HepG2 (cell line): ENCODE measurements at regions not wholly inside any gene's neighbourhood (a gene's known extent, or its start where the extent isn't known, plus 50 kb on each side); places are given as distances from the start of the nearest gene placed in this dataset.
A peak's percentile ranks its signal among the peaks of the same experiment; 100 is the strongest.

ENCODE experiments used
- BHLHE40 ChIP-seq: IDR thresholded peaks from 2 replicates; pipeline ENCODE4 v1.6.1; 2011; ENCODE audit warnings: low read length, improper control_type of control experiment
- BRCA1 ChIP-seq: sonication (generic); formaldehyde crosslinking; IDR thresholded peaks from 2 replicates; pipeline ENCODE4 v1.4.0; 2020; ENCODE audit warnings: missing genetic modification reagents
- EHMT2 ChIP-seq: fragments of 200-600 bp; sonication (generic); IDR thresholded peaks from 2 replicates; pipeline ENCODE4 v1.7.0; 2017; ENCODE audit warnings: antibody characterized with exemption, low read depth, low read length, borderline replicate concordance
- FOXA1 ChIP-seq, 2 experiments: fragments of 450-650 bp in 1 of 2; sonication (generic) in 1 of 2; formaldehyde crosslinking in 1 of 2; IDR thresholded peaks; 2 replicates each; pipeline versions ENCODE4 v1.4.0 to v1.6.1; 2016 to 2020; ENCODE audit warnings: missing genetic modification reagents in 1 of 2
- FOXA3 ChIP-seq: IDR thresholded peaks from 2 replicates; pipeline ENCODE4 v1.6.1; 2016; ENCODE audit warnings: missing genetic modification reagents, missing compliant biosample characterization
- FOXJ3 ChIP-seq: sonication (generic); formaldehyde crosslinking; IDR thresholded peaks from 2 replicates; pipeline ENCODE4 v1.4.0; 2020; ENCODE audit warnings: missing genetic modification reagents, mild to moderate bottlenecking, borderline replicate concordance
- FOXM1 ChIP-seq: sonication (generic); formaldehyde crosslinking; IDR thresholded peaks from 2 replicates; pipeline ENCODE4 v1.5.0; 2020; ENCODE audit warnings: missing genetic modification reagents
- GABPA ChIP-seq, 2 experiments: IDR thresholded peaks; 2 replicates each; pipeline ENCODE4 v1.6.1; 2011 to 2016; ENCODE audit warnings: low read depth in 2 of 2, low read length in 1 of 2, missing biosample characterization in 1 of 2, missing genetic modification characterization in 1 of 2
- GATAD2A ChIP-seq: IDR thresholded peaks from 2 replicates; pipeline ENCODE4 v1.6.1; 2016
- HNF4A ChIP-seq: sonication (generic); formaldehyde crosslinking; IDR thresholded peaks from 2 replicates; pipeline ENCODE4 v1.4.0; 2020; ENCODE audit warnings: missing genetic modification reagents
- ISL2 ChIP-seq: sonication (generic); formaldehyde crosslinking; IDR thresholded peaks from 2 replicates; pipeline ENCODE4 v1.5.0; 2020; ENCODE audit warnings: missing genetic modification reagents
- KAT8 ChIP-seq: IDR thresholded peaks from 2 replicates; pipeline ENCODE4 v1.6.1; 2016; ENCODE audit warnings: missing genetic modification reagents, missing compliant biosample characterization
- RAD21 ChIP-seq: fragments of 450-650 bp; formaldehyde crosslinking; IDR thresholded peaks from 2 replicates; pipeline ENCODE4 v1.5.0; 2020; ENCODE audit warnings: mild to moderate bottlenecking
- SOX5 ChIP-seq: IDR thresholded peaks from 2 replicates; pipeline ENCODE4 v1.6.1; 2016; ENCODE audit warnings: borderline replicate concordance
- TCF7L2 ChIP-seq: IDR thresholded peaks from 2 replicates; pipeline ENCODE4 v1.6.1; 2011; ENCODE audit warnings: mild to moderate bottlenecking, low read depth, low read length, moderate library complexity
- THAP11 ChIP-seq: IDR thresholded peaks from 2 replicates; pipeline ENCODE4 v1.6.1; 2016; ENCODE audit warnings: missing biosample characterization, missing genetic modification reagents
- ZFP1 ChIP-seq: IDR thresholded peaks from 2 replicates; pipeline ENCODE4 v1.6.1; 2016
- ZFP36L2 ChIP-seq: sonication (generic); formaldehyde crosslinking; IDR thresholded peaks from 2 replicates; pipeline ENCODE4 v1.4.0; 2020; ENCODE audit warnings: missing genetic modification reagents
- ZMAT3 ChIP-seq: sonication (generic); formaldehyde crosslinking; conservative IDR thresholded peaks from 2 replicates; pipeline ENCODE4 v1.7.0; 2021; ENCODE audit warnings: missing genetic modification reagents
- ZNF264 ChIP-seq: sonication (generic); formaldehyde crosslinking; IDR thresholded peaks from 2 replicates; pipeline ENCODE4 v1.4.0; 2020; ENCODE audit warnings: missing genetic modification reagents
- ZNF274 ChIP-seq: sonication (generic); formaldehyde crosslinking; IDR thresholded peaks from 2 replicates; pipeline ENCODE4 v1.5.1; 2020; ENCODE audit warnings: mild to moderate bottlenecking, missing genetic modification reagents
- ZNF747 ChIP-seq: sonication (generic); formaldehyde crosslinking; IDR thresholded peaks from 2 replicates; pipeline ENCODE4 v1.8.1; 2023; ENCODE audit warnings: missing genetic modification reagents, mild to moderate bottlenecking, borderline replicate concordance
- TF ChIP-seq, protein P1 (sequence below): sonication (generic); formaldehyde crosslinking; IDR thresholded peaks from 2 replicates; pipeline ENCODE4 v1.4.0; 2020; ENCODE audit warnings: missing genetic modification reagents, borderline replicate concordance
- TF ChIP-seq, protein P2 (sequence below): sonication (generic); formaldehyde crosslinking; IDR thresholded peaks from 2 replicates; pipeline ENCODE4 v1.5.0; 2020; ENCODE audit warnings: missing genetic modification reagents
- TF ChIP-seq, protein P3 (sequence below): sonication (generic); IDR thresholded peaks from 2 replicates; pipeline ENCODE4 v1.6.1; 2016; ENCODE audit warnings: low read depth, borderline replicate concordance
- TF ChIP-seq, protein P4 (sequence below): sonication (generic); formaldehyde crosslinking; IDR thresholded peaks from 2 replicates; pipeline ENCODE4 v1.4.0; 2020; ENCODE audit warnings: mild to moderate bottlenecking, missing genetic modification reagents

DNA sequence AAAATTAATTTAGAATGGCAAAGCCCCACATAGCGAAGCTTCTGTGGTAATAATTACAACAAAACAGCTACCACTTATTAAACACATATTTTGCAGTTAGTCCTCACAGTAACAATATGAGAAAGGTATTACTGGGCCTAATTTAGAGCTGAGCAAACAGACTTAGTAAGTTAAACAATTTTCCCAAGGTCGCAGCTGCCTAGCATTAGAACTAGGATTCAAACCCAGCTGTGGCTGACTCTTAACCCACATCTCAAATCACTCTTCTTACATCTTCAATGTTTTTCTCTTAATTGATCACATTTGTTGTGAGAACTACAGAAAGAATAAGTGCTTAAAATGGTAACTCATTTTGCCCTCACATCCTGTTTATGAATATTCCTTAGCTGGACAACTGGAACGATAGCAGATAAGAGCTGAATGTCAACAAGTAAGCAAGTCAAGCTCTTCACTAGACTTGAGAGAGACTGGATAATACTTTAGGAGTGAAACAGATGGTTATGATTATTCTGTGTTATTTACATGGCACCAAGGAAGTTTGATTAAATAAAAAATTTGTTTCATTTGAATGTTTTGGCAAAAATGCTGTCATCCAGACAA lies 59.4 kb upstream of the TMEM17 start (continued):
- TF ChIP-seq, protein P1, sequence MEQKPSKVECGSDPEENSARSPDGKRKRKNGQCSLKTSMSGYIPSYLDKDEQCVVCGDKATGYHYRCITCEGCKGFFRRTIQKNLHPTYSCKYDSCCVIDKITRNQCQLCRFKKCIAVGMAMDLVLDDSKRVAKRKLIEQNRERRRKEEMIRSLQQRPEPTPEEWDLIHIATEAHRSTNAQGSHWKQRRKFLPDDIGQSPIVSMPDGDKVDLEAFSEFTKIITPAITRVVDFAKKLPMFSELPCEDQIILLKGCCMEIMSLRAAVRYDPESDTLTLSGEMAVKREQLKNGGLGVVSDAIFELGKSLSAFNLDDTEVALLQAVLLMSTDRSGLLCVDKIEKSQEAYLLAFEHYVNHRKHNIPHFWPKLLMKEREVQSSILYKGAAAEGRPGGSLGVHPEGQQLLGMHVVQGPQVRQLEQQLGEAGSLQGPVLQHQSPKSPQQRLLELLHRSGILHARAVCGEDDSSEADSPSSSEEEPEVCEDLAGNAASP (CRISPR knock-in tag): 0 out of 2 replicates have a peak, but pooled peaks have one; percentile 35
- peak; percentile 42 for TF ChIP-seq HNF4A (CRISPR knock-in tag)
- TF ChIP-seq SOX5 (CRISPR knock-in tag): peak; percentile 56; the same call in 1 of the 2 replicates
- 0 out of 2 replicates have a peak, but pooled peaks have one; percentile 35 for TF ChIP-seq FOXJ3
- TF ChIP-seq TCF7L2: no peak
- TF ChIP-seq ZNF274 (CRISPR knock-in tag): no peak
- TF ChIP-seq ZNF264 (CRISPR knock-in tag): peak; percentile 36; the same call in 1 of the 2 replicates
- TF ChIP-seq, protein P2, sequence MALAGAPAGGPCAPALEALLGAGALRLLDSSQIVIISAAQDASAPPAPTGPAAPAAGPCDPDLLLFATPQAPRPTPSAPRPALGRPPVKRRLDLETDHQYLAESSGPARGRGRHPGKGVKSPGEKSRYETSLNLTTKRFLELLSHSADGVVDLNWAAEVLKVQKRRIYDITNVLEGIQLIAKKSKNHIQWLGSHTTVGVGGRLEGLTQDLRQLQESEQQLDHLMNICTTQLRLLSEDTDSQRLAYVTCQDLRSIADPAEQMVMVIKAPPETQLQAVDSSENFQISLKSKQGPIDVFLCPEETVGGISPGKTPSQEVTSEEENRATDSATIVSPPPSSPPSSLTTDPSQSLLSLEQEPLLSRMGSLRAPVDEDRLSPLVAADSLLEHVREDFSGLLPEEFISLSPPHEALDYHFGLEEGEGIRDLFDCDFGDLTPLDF (CRISPR knock-in tag): peak; percentile 37; the same call in 1 of the 2 replicates
- peak; percentile 57; the same call in 1 of the 2 replicates for TF ChIP-seq ZFP1 (CRISPR knock-in tag)
- TF ChIP-seq THAP11: peak; percentile 13; the same call in 1 of the 2 replicates
- TF ChIP-seq, protein P3, sequence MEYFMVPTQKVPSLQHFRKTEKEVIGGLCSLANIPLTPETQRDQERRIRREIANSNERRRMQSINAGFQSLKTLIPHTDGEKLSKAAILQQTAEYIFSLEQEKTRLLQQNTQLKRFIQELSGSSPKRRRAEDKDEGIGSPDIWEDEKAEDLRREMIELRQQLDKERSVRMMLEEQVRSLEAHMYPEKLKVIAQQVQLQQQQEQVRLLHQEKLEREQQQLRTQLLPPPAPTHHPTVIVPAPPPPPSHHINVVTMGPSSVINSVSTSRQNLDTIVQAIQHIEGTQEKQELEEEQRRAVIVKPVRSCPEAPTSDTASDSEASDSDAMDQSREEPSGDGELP: peak; percentile 51; the same call in 1 of the 2 replicates
- TF ChIP-seq ISL2 (CRISPR knock-in tag): peak; percentile 88
- TF ChIP-seq RAD21 (CRISPR knock-in tag): no peak
- peak; percentile 75 for TF ChIP-seq FOXA3 (CRISPR knock-in tag)
- peak; percentile 35; the same call in 1 of the 2 replicates for TF ChIP-seq EHMT2
- TF ChIP-seq FOXM1 (CRISPR knock-in tag): no peak
- TF ChIP-seq ZMAT3: peak; percentile 56; the same call in 1 of the 2 replicates
- 0 out of 2 replicates have a peak, but pooled peaks have one; percentile 51 for TF ChIP-seq BRCA1 (CRISPR knock-in tag)
- TF ChIP-seq KAT8 (CRISPR knock-in tag): peak; percentile 41; the same call in 1 of the 2 replicates
- TF ChIP-seq ZFP36L2 (CRISPR knock-in tag): no peak
- TF ChIP-seq FOXA1 (IDR thresholded peaks at IDR 0.05): no peak
- TF ChIP-seq FOXA1 (CRISPR knock-in tag; IDR thresholded peaks at IDR 0.05): peak; percentile 40; the same call in 1 of the 2 replicates
- no peak for TF ChIP-seq BHLHE40
- TF ChIP-seq, protein P4, sequence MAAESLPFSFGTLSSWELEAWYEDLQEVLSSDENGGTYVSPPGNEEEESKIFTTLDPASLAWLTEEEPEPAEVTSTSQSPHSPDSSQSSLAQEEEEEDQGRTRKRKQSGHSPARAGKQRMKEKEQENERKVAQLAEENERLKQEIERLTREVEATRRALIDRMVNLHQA (CRISPR knock-in tag): no peak
- TF ChIP-seq GATAD2A (CRISPR knock-in tag): peak; percentile 91
- TF ChIP-seq GABPA (IDR thresholded peaks at IDR 0.05; ENCODE audit: low read depth, low read length): no peak
- peak; percentile 22; the same call in 1 of the 2 replicates for TF ChIP-seq GABPA (CRISPR knock-in tag; IDR thresholded peaks at IDR 0.05; ENCODE audit: low read depth)
- 0 out of 2 replicates have a peak, but pooled peaks have one; percentile 21 for TF ChIP-seq ZNF747
